Mucosa of descending colon (tissue), 3 donors: ENCODE measurements at regions not wholly inside any gene's neighbourhood (a gene's known extent, or its start where the extent isn't known, plus 50 kb on each side); places are given as distances from the start of the nearest gene placed in this dataset.

Experiments
- ATAC-seq: fragments of 200-7000 bp; cut with Tn5 transposase; one replicate; pipeline ENCODE4 v1.9.1; 2020; ENCODE audit warnings: mild to moderate bottlenecking, moderate library complexity
- DNase-seq, 3 donors: peaks; one replicate each; pipeline ENCODE4 v3.0.0-alpha.2; 2020
- H3K36me3 ChIP-seq: fragments of 200-600 bp; one replicate; pipeline ENCODE4 v1.8.0; 2021; ENCODE audit warnings: low read depth, mild to moderate bottlenecking
- H3K4me1 ChIP-seq: fragments of 200-600 bp; one replicate; pipeline ENCODE4 v1.8.0; 2021; ENCODE audit warnings: low read depth, mild to moderate bottlenecking
- H3K4me3 ChIP-seq: fragments of 200-600 bp; one replicate; pipeline ENCODE4 v1.8.0; 2021; ENCODE audit warnings: mild to moderate bottlenecking
- H3K9me3 ChIP-seq: fragments of 200-600 bp; one replicate; pipeline ENCODE4 v1.8.0; 2021; ENCODE audit warnings: mild to moderate bottlenecking
- intact Hi-C, 2 donors: fragments of 100-400 bp; cut with DNase I in 1 of 2; cut with micrococcal nuclease in 1 of 2; formaldehyde crosslinking; loops; one replicate each; pipeline versions ENCODE4 v1.11.0 to v1.11.1; 2022; cut with DNase I, micrococcal nuclease
- TF ChIP-seq, protein P1 (sequence below): fragments of 200-600 bp; IDR thresholded peaks from one replicate; pipeline ENCODE4 v1.8.0; 2022; ENCODE audit warnings: antibody characterized with exemption, mild to moderate bottlenecking
- donor health status: DM: no; HTN: no; CAD: no; lungs with moderate emphysema.
- donor health status: DM: no; HTN: no; CAD: no.
- donor health status: DM: no; HTN: yes; CAD: no.

DNA sequence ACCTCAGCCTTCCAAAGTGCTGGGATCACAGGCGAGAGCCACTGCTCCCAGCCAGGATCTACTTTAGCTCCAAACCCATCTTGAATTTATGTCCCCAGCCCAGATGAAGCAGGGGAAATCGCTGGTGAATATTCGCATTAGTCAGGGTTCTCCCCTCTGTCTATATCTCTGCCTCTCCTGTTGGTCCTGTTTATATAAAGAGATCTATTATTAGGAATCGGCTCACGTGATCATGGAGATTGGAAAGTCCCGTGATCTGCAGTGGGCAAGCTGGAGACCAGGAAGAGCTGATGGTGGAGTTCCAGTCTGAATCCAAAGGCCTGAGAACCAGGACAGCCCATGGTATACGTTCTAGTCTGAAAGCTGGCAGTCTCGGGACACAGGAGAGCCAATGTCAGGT, 382.8 kb downstream of the SEC14L1 start:
- Histone ChIP-seq H3K36me3 (no peaks in the 10 kb centered on the region), H3K4me1 (peaks cover under 1% of the 10 kb centered on the region), H3K9me3 (no peaks in the 10 kb centered on the region), H3K4me3 (no peak overlapping the region)
- intact Hi-C loops = no loop called here
- TF ChIP-seq, protein P1, sequence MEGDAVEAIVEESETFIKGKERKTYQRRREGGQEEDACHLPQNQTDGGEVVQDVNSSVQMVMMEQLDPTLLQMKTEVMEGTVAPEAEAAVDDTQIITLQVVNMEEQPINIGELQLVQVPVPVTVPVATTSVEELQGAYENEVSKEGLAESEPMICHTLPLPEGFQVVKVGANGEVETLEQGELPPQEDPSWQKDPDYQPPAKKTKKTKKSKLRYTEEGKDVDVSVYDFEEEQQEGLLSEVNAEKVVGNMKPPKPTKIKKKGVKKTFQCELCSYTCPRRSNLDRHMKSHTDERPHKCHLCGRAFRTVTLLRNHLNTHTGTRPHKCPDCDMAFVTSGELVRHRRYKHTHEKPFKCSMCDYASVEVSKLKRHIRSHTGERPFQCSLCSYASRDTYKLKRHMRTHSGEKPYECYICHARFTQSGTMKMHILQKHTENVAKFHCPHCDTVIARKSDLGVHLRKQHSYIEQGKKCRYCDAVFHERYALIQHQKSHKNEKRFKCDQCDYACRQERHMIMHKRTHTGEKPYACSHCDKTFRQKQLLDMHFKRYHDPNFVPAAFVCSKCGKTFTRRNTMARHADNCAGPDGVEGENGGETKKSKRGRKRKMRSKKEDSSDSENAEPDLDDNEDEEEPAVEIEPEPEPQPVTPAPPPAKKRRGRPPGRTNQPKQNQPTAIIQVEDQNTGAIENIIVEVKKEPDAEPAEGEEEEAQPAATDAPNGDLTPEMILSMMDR = no peak
- DNase-seq (no peak), ATAC-seq (no peak)

DNA sequence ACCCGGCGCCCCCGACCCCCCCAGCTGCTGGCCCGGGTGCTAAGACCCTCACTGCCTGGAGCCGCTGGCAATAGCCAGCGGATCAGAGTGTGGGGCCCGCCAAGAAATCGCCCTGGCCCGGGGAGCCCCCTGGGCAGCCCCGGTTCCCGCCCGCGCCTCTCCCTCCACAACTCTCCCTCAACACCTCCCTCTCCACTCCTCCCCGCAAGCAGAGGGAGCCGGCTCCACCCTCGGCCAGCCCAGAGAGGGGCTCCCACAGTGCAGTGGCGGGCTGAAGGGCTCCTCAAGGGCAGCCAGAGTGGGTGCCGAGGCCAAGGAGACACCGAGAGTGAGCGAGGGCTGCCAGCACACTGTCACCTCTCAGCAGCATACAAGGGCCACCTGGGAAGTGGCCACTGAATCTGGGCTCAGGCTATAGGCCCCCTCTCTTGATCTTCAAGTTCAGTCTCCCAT, 385.5 kb downstream of the SEC14L1 start:
- ATAC-seq = no peak
- Histone ChIP-seq H3K4me3 (no peak overlapping the region), H3K9me3 (no peaks in the 10 kb centered on the region), H3K4me1 (peaks cover 3% of the 10 kb centered on the region), H3K36me3 (no peaks in the 10 kb centered on the region)
- intact Hi-C loops = no loop called here
- no peak for DNase-seq
- TF ChIP-seq, protein P1 = no peak

DNA sequence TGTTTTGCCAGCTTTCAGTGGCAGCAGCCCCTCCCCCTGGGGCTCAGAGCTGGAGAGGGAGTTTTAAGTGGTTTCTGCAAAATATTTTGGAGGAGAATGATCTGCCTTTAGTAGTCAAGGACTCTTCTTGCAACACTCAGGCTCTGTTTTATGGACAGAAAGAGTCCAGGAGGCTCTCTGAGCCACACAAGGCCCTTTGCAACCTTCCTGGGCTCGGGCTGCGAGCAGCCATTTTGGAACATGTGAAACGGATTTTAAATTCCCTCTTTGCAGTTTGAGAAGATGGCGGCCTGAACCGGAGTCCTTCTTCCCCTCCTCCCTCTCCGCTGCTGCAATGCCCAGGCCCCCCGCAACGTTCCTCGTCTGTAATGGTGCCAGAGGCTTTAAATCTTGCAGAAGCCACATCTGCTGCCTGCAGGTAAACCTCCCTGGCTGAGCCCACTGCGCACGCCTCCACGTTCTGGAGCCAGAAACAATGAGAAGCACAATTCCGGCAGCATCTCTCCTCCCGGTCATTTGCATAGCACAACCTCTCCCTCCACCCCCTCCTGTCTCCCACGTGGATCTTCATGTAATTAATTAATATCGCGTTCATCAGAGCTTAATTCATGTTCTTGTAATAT, 386.1 kb downstream of the SEC14L1 start:
- Histone ChIP-seq H3K4me3 (no peak overlapping the region), H3K36me3 (no peaks in the 10 kb centered on the region), H3K4me1 (peaks cover 3% of the 10 kb centered on the region), H3K9me3 (no peaks in the 10 kb centered on the region)
- TF ChIP-seq, protein P1 = no peak
- intact Hi-C loops = no loop called here
- no peak for DNase-seq
- ATAC-seq = no peak

DNA sequence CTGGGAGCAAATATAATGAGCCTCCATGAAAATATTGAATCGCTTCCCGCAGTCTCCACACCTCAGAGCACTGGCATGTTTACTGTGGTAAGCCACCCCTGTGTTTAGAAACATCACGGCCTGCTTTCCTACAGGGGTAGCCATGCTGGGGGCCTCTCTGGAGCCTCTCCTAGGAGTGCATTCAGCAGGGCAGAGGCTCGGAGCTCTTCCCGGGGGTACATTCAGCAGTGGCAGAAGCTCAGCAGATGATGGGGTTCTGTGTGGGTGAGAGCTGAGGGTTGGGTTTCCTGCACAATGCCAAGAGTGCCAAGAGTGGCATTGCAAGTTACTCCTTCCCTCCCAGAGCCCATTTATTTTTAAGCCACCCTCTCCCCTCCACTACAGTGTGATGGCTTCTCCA, 386.6 kb downstream of the SEC14L1 start:
- intact Hi-C loops = no loop called here
- Histone ChIP-seq H3K36me3 (no peaks in the 10 kb centered on the region), H3K4me3 (no peak overlapping the region), H3K4me1 (peaks cover 3% of the 10 kb centered on the region), H3K9me3 (no peaks in the 10 kb centered on the region)
- TF ChIP-seq, protein P1 = no peak
- ATAC-seq (no peak), DNase-seq (no peak)

DNA sequence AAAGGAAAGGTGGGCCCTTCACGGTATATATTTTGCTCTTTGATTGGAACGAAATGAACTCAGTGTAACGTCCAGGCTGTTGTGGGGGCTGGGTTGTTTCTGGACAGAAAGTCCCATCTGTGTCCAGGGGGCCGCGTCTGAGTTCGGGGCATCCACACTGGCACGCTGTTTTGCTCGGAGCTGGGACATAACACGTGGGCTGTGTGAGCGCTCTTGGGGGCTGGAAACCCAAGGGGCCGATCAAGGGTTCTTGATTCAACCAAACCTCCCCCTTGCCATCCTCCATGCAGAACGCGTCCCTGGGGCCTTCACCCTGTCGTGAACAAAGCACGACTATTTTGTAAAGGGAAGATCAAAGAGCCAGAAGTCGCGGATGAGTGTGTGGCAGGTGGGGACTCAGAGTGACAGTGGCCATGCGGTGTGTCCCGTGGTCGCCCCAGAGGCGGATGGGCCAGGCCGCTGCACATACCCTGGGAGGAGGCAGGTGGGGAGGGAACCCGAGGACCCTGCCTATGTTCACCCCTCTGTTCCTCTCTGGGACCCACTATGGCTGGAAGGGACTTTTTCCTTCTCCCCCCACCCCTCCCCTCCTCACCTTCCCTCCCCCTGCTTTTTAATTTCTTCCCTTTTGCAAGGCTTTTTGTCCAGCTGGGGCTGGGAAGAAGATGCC, 387.2 kb downstream of the SEC14L1 start:
- intact Hi-C loops = no loop called here
- Histone ChIP-seq H3K4me1 (peaks cover 3% of the 10 kb centered on the region), H3K36me3 (no peaks in the 10 kb centered on the region), H3K9me3 (no peaks in the 10 kb centered on the region), H3K4me3 (no peak overlapping the region)
- ATAC-seq (no peak), DNase-seq (no peak)
- TF ChIP-seq, protein P1 = no peak
